Pancreas (tissue), 10 donors: ENCODE measurements at regions not wholly inside any gene's neighbourhood (a gene's known extent, or its start where the extent isn't known, plus 50 kb on each side); places are given as distances from the start of the nearest gene placed in this dataset.

Experiments used
- ATAC-seq, 4 donors: fragments of 200-7000 bp; cut with Tn5 transposase; one replicate each; pipeline versions ENCODE4 v1.8.0 to v1.9.1; 2020; ENCODE audit warnings: mild to moderate bottlenecking in 4 of 4, moderate library complexity in 4 of 4
- DNase-seq, 6 donors: peaks; one replicate each; pipeline ENCODE4 v3.0.0-alpha.2; 2020
- FAIRE-seq: peaks from 2 replicates; lab custom pipeline; 2012; peaks lifted over from hg19 to GRCh38; lab: Jason Lieb, UNC
- H3K27ac ChIP-seq, 4 donors: fragments of 200-600 bp; sonication (generic); 1 replicate in 3 of 4; 2 replicates in 1 of 4; pipeline versions ENCODE4 v1.5.0 to v1.8.0; 2020
- H3K27me3 ChIP-seq, 4 donors: fragments of 200-600 bp; one replicate each; pipeline ENCODE4 v1.8.0; 2021
- H3K36me3 ChIP-seq, 3 donors: fragments of 200-600 bp; sonication (generic) in 1 of 3; one replicate each; pipeline versions ENCODE4 v1.5.0 to v1.8.0; 2020 to 2021
- H3K4me1 ChIP-seq, 3 donors: fragments of 200-600 bp; one replicate each; pipeline ENCODE4 v1.8.0; 2021
- H3K4me3 ChIP-seq, 4 donors: fragments of 200-600 bp; sonication (generic) in 2 of 4; one replicate each; pipeline versions ENCODE4 v1.5.0 to v1.8.0; 2020 to 2021
- H3K9me3 ChIP-seq, 4 donors: fragments of 200-600 bp; one replicate each; pipeline ENCODE4 v1.8.0; 2021
- CTCF ChIP-seq, 4 donors: fragments of 200-600 bp; sonication (generic) in 3 of 4; IDR thresholded peaks; one replicate each; pipeline versions ENCODE4 v1.5.0 to v1.8.0; 2021; ENCODE audit warnings: antibody characterized with exemption in 4 of 4
- WGBS, 2 donors: extraction: QIAGEN DNeasy Blood & Tissue Kit; methylation state at CpG; one replicate each; pipeline ENCODE4 v1.1.7; 2013; 5-methylcytosine and 5-hydroxymethylcytosine counted together
- intact Hi-C, 3 donors: fragments of 100-400 bp; cut with DNase I; formaldehyde crosslinking; loops; one replicate each; pipeline versions ENCODE4 v1.11.1 to v1.14.2; 2022
- donor health status: healthy with polysubstance abuse.
- donor health status: DM: no; HTN: no; CAD: no; lungs with moderate emphysema.
- donor health status: DM: no; HTN: no; CAD: no.
- donor health status: control.
- donor health status: control.
- donor health status: Bipolar disorder and iron deficiency.
- donor health status: DM: yes; HTN: yes; CAD: no.
- donor health status: DM: no; HTN: no; CAD: no.
- donor health status: DM: no; HTN: no; CAD: no.
- donor health status: DM: yes; HTN: yes; CAD: no.

GRCh38 chr12:127650626-127651025 is 616.3 kb upstream of the TMEM132C start:
- FAIRE-seq (no peak), DNase-seq (no peak), ATAC-seq (no peak)
- intact Hi-C loops: no loop called here
- Histone ChIP-seq H3K27ac (no peak overlapping the region), H3K4me3 (no peak overlapping the region), H3K9me3 (no peaks in the 10 kb centered on the region), H3K36me3 (no peaks in the 10 kb centered on the region), H3K27me3 (no peaks in the 10 kb centered on the region), H3K4me1 (no peaks in the 10 kb centered on the region)
- no peak for TF ChIP-seq CTCF (IDR thresholded peaks at IDR 0.05)
- 51 to 59% methylated on average over 5 of the region's 5 CpGs for WGBS, 2 donors

DNA sequence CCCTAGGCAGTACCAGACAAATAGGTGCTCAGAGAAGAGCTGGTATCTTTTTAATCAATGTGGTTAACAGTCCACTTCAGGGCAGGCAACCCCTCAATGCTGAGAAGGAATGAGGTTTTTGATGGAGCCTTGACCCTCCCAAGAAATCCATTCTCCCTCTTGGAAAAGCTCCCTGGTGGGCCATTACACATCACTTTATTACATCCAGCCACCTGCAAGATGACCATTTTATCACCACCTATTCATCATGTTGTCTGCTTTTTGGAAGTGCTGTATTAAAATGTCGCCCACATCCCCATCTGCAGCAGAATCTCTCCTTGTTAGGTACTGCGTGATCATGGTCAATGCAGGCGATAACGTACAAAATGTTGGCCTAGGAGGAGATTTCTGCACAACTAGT is 614.7 kb upstream of the TMEM132C start:
- Histone ChIP-seq H3K9me3 (no peaks in the 10 kb centered on the region), H3K4me3 (no peak overlapping the region), H3K27ac (no peak overlapping the region), H3K4me1 (no peaks in the 10 kb centered on the region), H3K36me3 (no peaks in the 10 kb centered on the region), H3K27me3 (no peaks in the 10 kb centered on the region)
- 81 to 89% methylated on average over 4 of the region's 4 CpGs for WGBS, 2 donors
- no peak for FAIRE-seq
- no peak for TF ChIP-seq CTCF (IDR thresholded peaks at IDR 0.05)
- no peak for ATAC-seq
- no peak for DNase-seq
- intact Hi-C loops: no loop called here

DNA sequence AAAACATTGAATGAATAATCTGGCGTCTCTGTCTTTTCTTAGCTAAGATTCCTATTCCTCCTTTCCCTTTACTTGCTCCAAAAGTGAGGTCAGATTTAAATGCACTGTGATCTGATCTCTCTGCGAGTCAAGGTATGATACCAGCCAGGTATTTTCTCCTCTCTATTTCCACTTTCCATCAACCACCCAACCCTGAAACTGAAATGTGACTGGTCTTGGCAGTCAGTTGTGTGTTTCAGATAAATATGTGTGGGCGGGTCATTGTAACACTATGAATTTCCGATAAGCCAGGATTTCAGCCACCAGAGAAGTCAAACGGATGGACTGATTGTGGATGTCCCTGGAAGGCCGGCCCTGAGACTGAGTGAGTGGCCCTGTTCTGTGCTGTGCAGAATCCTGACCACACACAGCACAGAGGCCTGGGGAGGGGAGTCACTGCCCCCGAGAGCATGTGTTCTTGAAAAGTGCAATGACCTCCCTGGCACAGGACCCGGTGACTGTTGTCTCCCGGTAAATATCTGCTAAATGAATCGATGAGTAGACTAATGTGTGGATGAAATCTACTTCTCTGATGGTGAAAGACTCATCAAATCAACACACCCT is 612.5 kb upstream of the TMEM132C start:
- Histone ChIP-seq H3K4me1 (no peaks in the 10 kb centered on the region), H3K36me3 (no peaks in the 10 kb centered on the region), H3K27me3 (no peaks in the 10 kb centered on the region), H3K4me3 (no peak overlapping the region), H3K9me3 (no peaks in the 10 kb centered on the region), H3K27ac (no peak overlapping the region)
- no peak for ATAC-seq
- intact Hi-C loops: no loop called here
- TF ChIP-seq CTCF (IDR thresholded peaks at IDR 0.05): no peak
- DNase-seq: no peak
- 63 to 67% methylated on average over 10 of the region's 10 CpGs for WGBS, 2 donors
- no peak for FAIRE-seq

DNA sequence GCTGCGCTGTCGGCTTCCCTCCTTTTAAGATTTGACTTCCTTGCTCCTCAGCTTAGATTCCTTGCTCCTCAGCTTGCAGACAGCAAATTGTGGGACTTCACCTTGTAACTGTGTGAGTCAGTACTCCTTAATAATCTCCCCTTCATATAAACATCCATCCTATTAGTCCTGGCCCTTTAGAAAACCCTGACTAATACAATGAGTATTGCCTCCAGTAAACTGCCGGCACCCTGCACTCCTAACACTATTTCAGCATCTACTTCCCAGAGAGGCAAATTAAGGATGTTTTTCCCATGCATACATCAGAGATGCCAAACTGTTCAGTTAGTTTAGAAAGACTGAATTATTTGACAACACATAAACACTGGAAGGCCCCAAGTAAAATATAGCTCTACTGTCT is 611.3 kb upstream of the TMEM132C start:
- TF ChIP-seq CTCF (IDR thresholded peaks at IDR 0.05): no peak
- no peaks in the 10 kb centered on the region for H3K36me3 ChIP-seq
- H3K27ac ChIP-seq: no peak overlapping the region
- H3K4me1 ChIP-seq: no peaks in the 10 kb centered on the region
- no peaks in the 10 kb centered on the region for H3K27me3 ChIP-seq
- ATAC-seq (no peak), DNase-seq (no peak), FAIRE-seq (no peak)
- H3K9me3 ChIP-seq: no peaks in the 10 kb centered on the region
- intact Hi-C loops: no loop called here
- 79 to 92% methylated on average over 3 of the region's 3 CpGs for WGBS, 2 donors
- no peak overlapping the region for H3K4me3 ChIP-seq

- no peaks in the 10 kb centered on the region for H3K36me3 ChIP-seq
- H3K4me1 ChIP-seq: no peaks in the 10 kb centered on the region
- DNase-seq (no peak), ATAC-seq (no peak), FAIRE-seq (no peak)
- no peak overlapping the region for H3K4me3 ChIP-seq
- no peak overlapping the region for H3K27ac ChIP-seq
- WGBS, 2 donors: 63 to 69% methylated on average over 3 of the region's 3 CpGs
- TF ChIP-seq CTCF (IDR thresholded peaks at IDR 0.05): no peak
- H3K27me3 ChIP-seq: peaks cover 0 to under 1% (median 0%) of the 10 kb centered on the region in 4 donors
- no peaks in the 10 kb centered on the region for H3K9me3 ChIP-seq
- intact Hi-C loops: no loop called here
Measured at GRCh38 chr12:127656266-127656665, 610.7 kb upstream of the TMEM132C start.
